Esophagus squamous epithelium (tissue), 4 donors: ENCODE measurements at regions not wholly inside any gene's neighbourhood (a gene's known extent, or its start where the extent isn't known, plus 50 kb on each side); places are given as distances from the start of the nearest gene placed in this dataset.

ENCODE experiments used
- CTCF ChIP-seq, 6 experiments: fragments of 450-650 bp in 4 of 6; fragments of 200-600 bp in 2 of 6; sonication (generic) in 2 of 6; IDR thresholded peaks; one replicate each; pipeline ENCODE4 v1.5.1; 2016 to 2019; ENCODE audit warnings: antibody characterized with exemption in 6 of 6, mild to moderate bottlenecking in 4 of 6, moderate library complexity in 4 of 6
- POLR2A ChIP-seq, 4 donors: fragments of 450-650 bp; IDR thresholded peaks; one replicate each; pipeline ENCODE4 v1.6.1; 2017; ENCODE audit warnings: antibody characterized with exemption in 4 of 4, mild to moderate bottlenecking in 4 of 4, moderate library complexity in 3 of 4

- no peak for TF ChIP-seq POLR2A (IDR thresholded peaks at IDR 0.05)
- TF ChIP-seq CTCF (IDR thresholded peaks at IDR 0.05): no peak
Observed at GRCh38 chr17:77883213-77883650, 75.3 kb upstream of the TNRC6C start.
